ENCODE measurements at regions not wholly inside any gene's neighbourhood (a gene's known extent, or its start where the extent isn't known, plus 50 kb on each side); places are given as distances from the start of the nearest gene placed in this dataset.
A peak's percentile ranks its signal among the peaks of the same experiment; 100 is the strongest.

GRCh38 chr9:87125819-87126218 lies 178.5 kb upstream of the GAS1 start:
- DNase-seq (ENCODE audit: extremely low spot score), result no peak
- Histone ChIP-seq H3K36me3 (no peaks in the 10 kb centered on the region), H3K9me3 (no peaks in the 10 kb centered on the region), H3K4me3 (no peak overlapping the region), H3K4me1 (peaks cover 4 to 29% (median 26%) of the 10 kb centered on the region in 4 donors), H3K27ac (replicated peaks in 1 of 4) (no peak overlapping the region), H3K27me3 (no peaks in the 10 kb centered on the region)
- TF ChIP-seq CTCF (IDR thresholded peaks at IDR 0.05), result no peak
- no peak for TF ChIP-seq POLR2A (IDR thresholded peaks at IDR 0.05; ENCODE audit: low read depth)
- no peak for TF ChIP-seq POLR2AphosphoS5 (IDR thresholded peaks at IDR 0.05)
- TF ChIP-seq EP300 (IDR thresholded peaks at IDR 0.05), result no peak
- WGBS, result 86% methylated on average over 3 of the region's 3 CpGs
- intact Hi-C loops (cut with DNase I), result no loop called here

DNA sequence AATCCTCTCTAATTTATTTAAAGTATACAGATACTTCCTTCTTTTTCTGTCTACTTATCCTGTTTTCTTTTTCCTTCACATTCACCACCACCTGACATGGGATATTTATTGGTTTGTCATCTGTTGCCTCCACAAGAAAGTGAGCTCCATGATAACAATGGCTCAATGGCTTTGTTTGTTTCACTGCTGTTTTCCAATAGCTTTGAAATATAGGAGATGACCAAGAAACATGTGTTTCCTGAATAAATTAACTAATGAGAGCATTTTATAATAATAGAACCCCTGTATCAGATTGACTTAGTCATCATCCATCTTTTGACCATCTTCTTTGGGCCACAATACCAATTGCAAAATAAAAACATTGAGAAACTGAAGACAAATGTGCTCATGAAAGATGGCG lies 180.2 kb upstream of the GAS1 start:
- no peak for DNase-seq (ENCODE audit: extremely low spot score)
- Histone ChIP-seq H3K36me3 (no peaks in the 10 kb centered on the region), H3K9me3 (no peaks in the 10 kb centered on the region), H3K27ac (replicated peaks in 1 of 4) (no peak overlapping the region), H3K4me1 (peaks cover 4 to 17% (median 14%) of the 10 kb centered on the region in 4 donors), H3K4me3 (no peak overlapping the region), H3K27me3 (no peaks in the 10 kb centered on the region)
- intact Hi-C loops (cut with DNase I), result no loop called here
- TF ChIP-seq POLR2AphosphoS5 (IDR thresholded peaks at IDR 0.05) (no peak), CTCF (IDR thresholded peaks at IDR 0.05) (no peak), EP300 (IDR thresholded peaks at IDR 0.05) (no peak), POLR2A (IDR thresholded peaks at IDR 0.05; ENCODE audit: low read depth) (no peak)
- WGBS, result 93% methylated on average over 1 of the region's 1 CpG

DNA sequence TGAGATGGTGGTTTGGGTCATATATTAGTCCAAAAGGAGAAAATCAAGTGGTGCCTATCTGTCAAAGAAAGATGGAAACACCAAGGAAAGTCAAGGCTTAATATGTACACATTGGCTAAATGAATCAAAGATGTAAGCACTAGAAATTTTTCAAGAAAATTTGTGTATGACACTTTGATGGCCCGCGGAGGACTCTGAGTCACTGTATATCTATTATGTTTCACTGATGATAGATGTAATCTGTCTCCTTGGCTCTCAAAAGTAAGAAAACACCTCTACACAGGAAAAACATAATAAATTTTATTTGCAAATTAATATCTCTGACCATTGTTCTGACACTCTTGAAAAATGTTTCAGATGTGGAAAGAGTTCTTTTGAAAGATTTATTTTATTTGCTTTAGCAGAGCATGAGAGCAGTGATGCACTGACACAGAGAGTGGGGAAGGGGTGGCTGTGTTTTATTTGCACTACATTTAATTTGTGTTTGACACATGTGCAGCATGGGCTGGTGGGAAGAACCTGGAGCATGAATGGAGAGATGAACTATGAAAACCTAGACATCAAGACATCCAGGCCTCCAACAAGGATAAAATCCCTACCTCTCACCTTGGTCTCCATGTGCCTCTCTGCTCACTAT lies 180.8 kb upstream of the GAS1 start:
- no peak overlapping the region for H3K4me3 ChIP-seq
- DNase-seq (ENCODE audit: extremely low spot score), result no peak
- TF ChIP-seq POLR2A (IDR thresholded peaks at IDR 0.05; ENCODE audit: low read depth) (no peak), EP300 (IDR thresholded peaks at IDR 0.05) (no peak), CTCF (IDR thresholded peaks at IDR 0.05) (no peak), POLR2AphosphoS5 (IDR thresholded peaks at IDR 0.05) (no peak)
- H3K27ac ChIP-seq (replicated peaks in 1 of 4), result no peak overlapping the region
- WGBS, result 70% methylated on average over 2 of the region's 2 CpGs
- H3K27me3 ChIP-seq, result no peaks in the 10 kb centered on the region
- intact Hi-C loops (cut with DNase I), result no loop called here
- H3K9me3 ChIP-seq, result no peaks in the 10 kb centered on the region
- H3K36me3 ChIP-seq, result no peaks in the 10 kb centered on the region
- peaks cover 4 to 11% (median 9%) of the 10 kb centered on the region in 4 donors for H3K4me1 ChIP-seq

- Histone ChIP-seq H3K9me3 (no peaks in the 10 kb centered on the region), H3K27me3 (no peaks in the 10 kb centered on the region), H3K36me3 (no peaks in the 10 kb centered on the region), H3K4me1 (peaks cover 0 to 2% (median 1%) of the 10 kb centered on the region in 4 donors), H3K27ac (replicated peaks in 1 of 4) (no peak overlapping the region), H3K4me3 (no peak overlapping the region)
- peak; percentile 79 for DNase-seq (ENCODE audit: extremely low spot score)
- intact Hi-C loops (cut with DNase I), result no loop called here
- TF ChIP-seq CTCF (IDR thresholded peaks at IDR 0.05) (no peak), POLR2A (IDR thresholded peaks at IDR 0.05; ENCODE audit: low read depth) (no peak), POLR2AphosphoS5 (IDR thresholded peaks at IDR 0.05) (no peak), EP300 (IDR thresholded peaks at IDR 0.05) (no peak)
- 78% methylated on average over 5 of the region's 5 CpGs for WGBS
These were observed 181.7 kb upstream of the GAS1 start for GRCh38 chr9:87128844-87129493.

All from esophagus muscularis mucosa (tissue), 4 donors.